ENCODE measurements at regions not wholly inside any gene's neighbourhood (a gene's known extent, or its start where the extent isn't known, plus 50 kb on each side); places are given as distances from the start of the nearest gene placed in this dataset.

GRCh38 chr10:111390813-111391563 is 314.2 kb downstream of the ADRA2A start:
- BruUV-seq (replicated peaks) = no TSS peak
- peaks cover 12% of the 10 kb centered on the region for H3K27me3 Mint-ChIP-seq (ENCODE audit: unreplicated experiment)
- H3K9me3 Mint-ChIP-seq (ENCODE audit: low read depth, unreplicated experiment) = no peaks in the 10 kb centered on the region
- no peaks in the 10 kb centered on the region for H3K36me3 Mint-ChIP-seq (ENCODE audit: insufficient read depth, unreplicated experiment)
- H3K4me3 Mint-ChIP-seq (ENCODE audit: low read depth, unreplicated experiment) = no peak overlapping the region
- intact Hi-C loops (cut with micrococcal nuclease; ENCODE audit: unreplicated experiment) = no loop called here
- no peak for DNase-seq
- H3K4me1 Mint-ChIP-seq (ENCODE audit: low read depth, unreplicated experiment) = no peaks in the 10 kb centered on the region
- no peak overlapping the region for H3K27ac Mint-ChIP-seq (ENCODE audit: unreplicated experiment)
- TF ChIP-seq CTCF (IDR thresholded peaks at IDR 0.05; ENCODE audit: unreplicated experiment) = no peak
- CTCF ChIA-PET = no interaction called here

GRCh38 chr10:111392159-111392558 is 315.3 kb downstream of the ADRA2A start:
- H3K4me3 Mint-ChIP-seq (ENCODE audit: low read depth, unreplicated experiment) = no peak overlapping the region
- DNase-seq = no peak
- no peaks in the 10 kb centered on the region for H3K9me3 Mint-ChIP-seq (ENCODE audit: low read depth, unreplicated experiment)
- no peak overlapping the region for H3K27ac Mint-ChIP-seq (ENCODE audit: unreplicated experiment)
- H3K36me3 Mint-ChIP-seq (ENCODE audit: insufficient read depth, unreplicated experiment) = no peaks in the 10 kb centered on the region
- TF ChIP-seq CTCF (IDR thresholded peaks at IDR 0.05; ENCODE audit: unreplicated experiment) = no peak
- H3K27me3 Mint-ChIP-seq (ENCODE audit: unreplicated experiment) = peaks cover 5% of the 10 kb centered on the region
- no TSS peak for BruUV-seq (replicated peaks)
- H3K4me1 Mint-ChIP-seq (ENCODE audit: low read depth, unreplicated experiment) = no peaks in the 10 kb centered on the region
- intact Hi-C loops (cut with micrococcal nuclease; ENCODE audit: unreplicated experiment) = no loop called here
- CTCF ChIA-PET = no interaction called here

GRCh38 chr10:111392910-111393309 is 316.1 kb downstream of the ADRA2A start:
- no peak overlapping the region for H3K27ac Mint-ChIP-seq (ENCODE audit: unreplicated experiment)
- no peak for TF ChIP-seq CTCF (IDR thresholded peaks at IDR 0.05; ENCODE audit: unreplicated experiment)
- H3K9me3 Mint-ChIP-seq (ENCODE audit: low read depth, unreplicated experiment) = no peaks in the 10 kb centered on the region
- CTCF ChIA-PET = no interaction called here
- no peak overlapping the region for H3K4me3 Mint-ChIP-seq (ENCODE audit: low read depth, unreplicated experiment)
- no TSS peak for BruUV-seq (replicated peaks)
- H3K36me3 Mint-ChIP-seq (ENCODE audit: insufficient read depth, unreplicated experiment) = no peaks in the 10 kb centered on the region
- intact Hi-C loops (cut with micrococcal nuclease; ENCODE audit: unreplicated experiment) = no loop called here
- no peaks in the 10 kb centered on the region for H3K27me3 Mint-ChIP-seq (ENCODE audit: unreplicated experiment)
- no peak for DNase-seq
- H3K4me1 Mint-ChIP-seq (ENCODE audit: low read depth, unreplicated experiment) = no peaks in the 10 kb centered on the region

GRCh38 chr10:111410740-111411139 is 333.9 kb downstream of the ADRA2A start:
- no peak overlapping the region for H3K4me3 Mint-ChIP-seq (ENCODE audit: low read depth, unreplicated experiment)

More at GRCh38 chr10:111410740-111411139, 333.9 kb downstream of the ADRA2A start:
- Mint-ChIP-seq H3K4me1 (ENCODE audit: low read depth, unreplicated experiment) (no peaks in the 10 kb centered on the region), H3K9me3 (ENCODE audit: low read depth, unreplicated experiment) (no peaks in the 10 kb centered on the region), H3K27me3 (ENCODE audit: unreplicated experiment) (no peaks in the 10 kb centered on the region), H3K27ac (ENCODE audit: unreplicated experiment) (no peak overlapping the region), H3K36me3 (ENCODE audit: insufficient read depth, unreplicated experiment) (no peaks in the 10 kb centered on the region)
- TF ChIP-seq CTCF (IDR thresholded peaks at IDR 0.05; ENCODE audit: unreplicated experiment) = no peak
- BruUV-seq (replicated peaks) = no TSS peak
- no peak for DNase-seq
- intact Hi-C loops (cut with micrococcal nuclease; ENCODE audit: unreplicated experiment) = no loop called here
- CTCF ChIA-PET = no interaction called here
